Activated CD4-positive, alpha-beta T cell treated with anti-CD3 and anti-CD28 coated beads, Interleukin-2, amount 10 ng/mL, durations not matched to agents 7 days and 5 days (primary cell): ENCODE measurements at regions not wholly inside any gene's neighbourhood (a gene's known extent, or its start where the extent isn't known, plus 50 kb on each side); places are given as distances from the start of the nearest gene placed in this dataset.
"Not testable (repeated sequence)": the region's sequence is repeated elsewhere in the genome, so short reads cannot be mapped to it uniquely, and the experiment has no call there.

ENCODE experiments used
- CTCF ChIA-PET: fragments of 350-600 bp; sonication (Branson Sonifier 250); formaldehyde crosslinking; loops from one replicate; lab custom pipeline; 2021; ENCODE audit warnings: antibody characterized with exemption; lab: Charles Lee
- POLR2A ChIA-PET: fragments of 350-600 bp; sonication (Branson Sonifier 250); formaldehyde crosslinking; loops from one replicate; lab custom pipeline; 2021; ENCODE audit warnings: antibody characterized with exemption; lab: Charles Lee
- DNase-seq: peaks from one replicate; pipeline ENCODE4 v3.0.0-alpha.2; 2020
- H3K27ac Mint-ChIP-seq: one replicate; pipeline ENCODE4 v1.8.0; 2021; ENCODE audit warnings: mild to moderate bottlenecking, moderate library complexity, mixed read lengths
- H3K27me3 Mint-ChIP-seq: one replicate; pipeline ENCODE4 v1.8.0; 2021; ENCODE audit warnings: mixed read lengths
- H3K36me3 Mint-ChIP-seq: one replicate; pipeline ENCODE4 v1.8.0; 2021; ENCODE audit warnings: low read depth, mixed read lengths
- H3K4me1 Mint-ChIP-seq: one replicate; pipeline ENCODE4 v1.8.0; 2021; ENCODE audit warnings: mixed read lengths
- H3K4me3 Mint-ChIP-seq: one replicate; pipeline ENCODE4 v1.8.0; 2021; ENCODE audit warnings: mild to moderate bottlenecking, moderate library complexity, mixed read lengths
- H3K9me3 Mint-ChIP-seq: one replicate; pipeline ENCODE4 v1.8.0; 2021; ENCODE audit warnings: mixed read lengths

DNA sequence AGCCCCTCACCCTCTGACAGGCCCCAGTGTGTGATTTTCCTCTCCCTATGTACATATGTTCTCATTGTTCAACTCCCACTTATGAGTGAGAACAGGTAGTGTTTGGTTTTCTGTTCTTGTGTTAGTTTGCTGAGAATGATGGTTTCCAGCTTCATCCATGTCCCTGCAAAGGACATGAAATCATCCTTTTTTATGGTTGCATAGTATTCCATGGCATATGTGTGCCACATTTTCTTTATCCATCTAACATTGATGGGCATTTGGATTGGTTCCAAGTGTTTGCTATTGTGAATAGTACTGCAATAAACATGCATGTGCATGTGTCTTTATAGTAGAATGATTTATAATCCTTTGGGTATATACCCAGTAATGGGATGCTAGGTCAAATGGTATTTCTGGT is 223.7 kb upstream of the VLDLR start:
- ChIA-PET CTCF (interaction anchor here (0.7 kb wide), 1 partner anchor 19 kb away, joined by 3 read pairs; no protein-coding TSS in a partner anchor), POLR2A (interaction anchor here (0.5 kb wide), 1 partner anchor 193 kb away, joined by 5 read pairs; no protein-coding TSS in a partner anchor)
- not testable (repeated sequence) for H3K9me3 Mint-ChIP-seq, H3K27me3 Mint-ChIP-seq, H3K27ac Mint-ChIP-seq, DNase-seq, H3K36me3 Mint-ChIP-seq, H3K4me1 Mint-ChIP-seq, H3K4me3 Mint-ChIP-seq

DNA sequence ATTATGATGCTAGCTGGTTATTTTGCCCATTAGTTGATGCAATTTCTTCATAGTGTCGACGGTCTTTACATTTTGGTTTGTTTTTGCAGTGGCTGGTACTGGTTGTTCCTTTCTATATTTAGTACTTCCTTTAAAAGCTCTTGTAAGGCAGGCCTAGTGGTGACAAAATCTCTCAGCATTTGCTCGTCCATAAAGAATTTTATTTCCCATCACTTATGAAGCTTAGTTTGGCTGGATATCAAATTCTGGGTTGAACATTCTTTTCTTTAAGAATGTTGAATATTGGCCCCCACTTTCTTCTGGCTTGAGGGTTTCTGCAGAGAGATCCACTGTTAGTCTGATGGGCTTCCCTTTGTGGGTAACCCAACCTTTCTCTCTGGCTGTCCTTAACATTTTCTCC is 219.8 kb upstream of the VLDLR start:
- H3K9me3 Mint-ChIP-seq, H3K4me3 Mint-ChIP-seq, H3K36me3 Mint-ChIP-seq, H3K27ac Mint-ChIP-seq, DNase-seq, POLR2A ChIA-PET, H3K27me3 Mint-ChIP-seq, H3K4me1 Mint-ChIP-seq, CTCF ChIA-PET: not testable (repeated sequence)

DNA sequence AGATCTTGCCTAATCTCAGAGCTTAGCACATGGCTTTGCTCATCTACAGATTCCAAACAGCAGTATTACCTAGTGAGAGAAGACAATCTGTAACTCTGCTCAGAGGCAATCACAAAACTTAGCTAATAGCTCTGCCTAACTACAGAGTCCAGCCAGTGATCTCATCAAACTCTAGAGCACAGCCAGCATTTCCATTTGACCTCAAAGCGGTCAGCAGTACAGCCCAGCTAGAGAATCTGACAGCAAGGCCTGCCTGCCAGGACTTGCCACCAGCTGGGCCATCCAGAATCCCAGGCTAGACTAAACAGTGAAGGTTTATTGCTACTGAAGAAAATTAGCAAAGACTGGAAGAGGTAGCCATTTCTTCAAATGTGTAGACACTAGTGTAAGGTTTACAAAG is 217.9 kb upstream of the VLDLR start:
- Mint-ChIP-seq H3K4me1 (no peaks in the 10 kb centered on the region), H3K36me3 (no peaks in the 10 kb centered on the region), H3K4me3 (no peak overlapping the region), H3K27me3 (peaks cover 2% of the 10 kb centered on the region), H3K27ac (no peak overlapping the region), H3K9me3 (peaks cover 6% of the 10 kb centered on the region)
- POLR2A ChIA-PET: no interaction called here
- DNase-seq: no peak
- CTCF ChIA-PET: no interaction called here

DNA sequence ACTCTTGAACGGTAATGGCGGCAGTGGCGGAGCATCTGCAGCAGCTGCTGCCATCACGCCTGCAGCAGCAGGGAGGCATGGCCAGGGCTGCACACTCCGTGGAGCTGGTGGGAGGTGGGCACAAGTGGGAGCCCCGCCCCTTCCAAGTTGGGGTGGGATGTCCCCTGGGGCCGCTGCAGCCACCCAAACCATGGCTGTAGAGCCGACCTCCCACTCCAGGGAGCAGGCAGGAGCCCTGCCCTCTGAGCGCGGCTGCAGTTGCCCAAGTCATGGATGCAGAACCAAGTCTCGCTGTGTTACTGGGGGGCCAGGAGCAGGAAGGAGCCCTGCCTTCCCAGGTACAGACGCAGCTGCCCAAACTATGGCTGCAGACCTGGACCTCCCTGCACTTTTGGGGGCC is 215.3 kb upstream of the VLDLR start:
- DNase-seq: no peak
- Mint-ChIP-seq H3K36me3 (no peaks in the 10 kb centered on the region), H3K4me1 (no peaks in the 10 kb centered on the region), H3K27ac (no peak overlapping the region), H3K27me3 (no peaks in the 10 kb centered on the region), H3K4me3 (no peak overlapping the region), H3K9me3 (peaks cover 6% of the 10 kb centered on the region)
- CTCF ChIA-PET: no interaction called here
- POLR2A ChIA-PET: no interaction called here

DNA sequence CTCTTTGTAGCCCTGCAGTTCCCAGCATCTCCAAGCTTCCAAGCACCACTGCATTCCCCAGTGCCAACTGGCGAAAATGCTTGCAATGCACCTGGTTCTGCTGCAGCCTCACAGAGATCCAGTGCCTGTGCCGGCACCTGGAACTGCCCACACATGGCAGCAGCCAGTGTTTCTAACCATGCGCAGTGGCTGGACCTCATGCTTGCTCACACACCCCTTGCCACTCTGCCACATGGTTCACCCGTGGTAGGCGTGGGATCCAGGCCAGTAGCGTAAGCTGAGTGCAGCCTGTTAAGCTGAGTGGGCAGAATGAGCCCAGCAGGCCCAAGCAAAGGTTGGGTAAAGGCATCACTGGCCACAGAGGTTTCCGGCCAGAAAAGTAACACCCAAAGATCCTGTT is 214.1 kb upstream of the VLDLR start:
- no peak overlapping the region for H3K4me3 Mint-ChIP-seq
- ChIA-PET POLR2A (interaction anchor here (0.6 kb wide), 1 partner anchor 1577 kb away, joined by 3 read pairs; no protein-coding TSS in a partner anchor), CTCF (no interaction called here)
- H3K27me3 Mint-ChIP-seq: no peaks in the 10 kb centered on the region
- H3K27ac Mint-ChIP-seq: no peak overlapping the region
- DNase-seq: no peak
- no peaks in the 10 kb centered on the region for H3K4me1 Mint-ChIP-seq
- no peaks in the 10 kb centered on the region for H3K36me3 Mint-ChIP-seq
- H3K9me3 Mint-ChIP-seq: peaks cover 6% of the 10 kb centered on the region

DNA sequence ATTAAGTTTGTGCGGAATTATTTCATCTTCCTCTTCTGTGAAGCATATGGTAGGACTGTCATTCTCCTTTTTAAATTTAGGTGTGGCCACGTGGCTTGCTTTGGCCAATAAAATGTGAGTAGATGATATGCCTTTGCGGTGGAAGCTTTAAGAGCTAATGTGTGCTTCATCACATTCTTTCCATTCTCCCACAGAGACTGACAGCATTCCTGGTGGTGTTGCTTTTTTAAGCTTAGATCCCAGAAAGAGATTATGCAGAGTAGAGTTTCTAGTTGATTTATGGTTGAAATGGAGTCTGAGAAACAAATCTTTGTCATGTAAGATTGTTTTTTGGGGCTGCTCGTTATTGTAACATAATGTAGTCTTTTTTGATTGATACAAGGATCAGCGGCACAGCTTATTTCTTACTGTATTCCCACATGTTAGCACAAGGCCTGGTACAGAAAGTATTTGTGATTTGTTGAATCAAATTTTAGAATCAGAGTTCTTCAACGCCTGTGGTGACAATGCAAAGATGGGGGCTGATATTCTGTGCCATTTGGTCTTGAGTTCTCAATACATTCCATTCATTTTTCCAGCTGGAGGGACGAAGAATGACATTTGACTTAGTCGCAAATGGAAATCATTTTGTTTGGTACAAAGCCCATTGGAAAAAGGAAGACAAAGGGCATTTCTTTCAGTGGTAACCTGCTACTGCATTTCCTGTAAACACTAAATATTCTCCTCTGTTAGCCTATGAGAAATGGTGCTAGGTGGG is 209.9 kb upstream of the VLDLR start:
- POLR2A ChIA-PET: no interaction called here
- Mint-ChIP-seq H3K27me3 (no peaks in the 10 kb centered on the region), H3K4me1 (no peaks in the 10 kb centered on the region), H3K36me3 (no peaks in the 10 kb centered on the region), H3K4me3 (no peak overlapping the region), H3K9me3 (no peaks in the 10 kb centered on the region), H3K27ac (no peak overlapping the region)
- DNase-seq: no peak
- CTCF ChIA-PET: no interaction called here

DNA sequence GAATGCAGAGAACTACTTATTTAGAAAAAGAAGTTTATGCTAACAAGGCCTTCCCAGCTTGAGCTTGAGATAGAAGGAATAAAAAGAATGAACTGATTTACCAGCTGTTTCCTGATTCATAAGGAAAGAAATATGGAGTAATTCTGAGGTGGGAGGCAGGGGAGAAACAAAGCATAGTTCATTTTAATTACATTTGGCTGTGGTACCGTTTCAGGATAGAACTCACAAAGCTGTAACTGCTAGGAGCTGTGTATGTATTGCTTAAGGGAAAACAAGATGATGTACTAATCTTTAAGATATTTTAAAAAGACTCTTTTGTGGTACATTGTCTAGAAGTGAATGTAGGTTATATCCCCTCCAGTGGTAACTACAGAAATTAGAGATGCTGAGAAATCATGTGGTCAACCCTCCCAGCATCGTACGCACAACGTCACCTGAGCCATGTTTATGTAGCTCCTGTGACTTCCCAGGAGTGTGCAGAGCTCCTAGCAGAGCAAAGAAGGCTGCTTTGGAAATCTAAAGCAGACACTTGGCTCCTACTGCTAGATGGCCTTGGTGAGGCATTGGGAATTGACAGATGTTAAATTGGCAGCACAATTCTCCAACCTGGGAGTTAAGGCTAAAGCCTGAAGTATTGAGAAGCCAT is 208.3 kb upstream of the VLDLR start:
- ChIA-PET POLR2A (no interaction called here), CTCF (interaction anchor here (0.5 kb wide), 1 partner anchor 1429 kb away, joined by 4 read pairs; no protein-coding TSS in a partner anchor)
- no peaks in the 10 kb centered on the region for H3K27me3 Mint-ChIP-seq
- no peaks in the 10 kb centered on the region for H3K36me3 Mint-ChIP-seq
- H3K4me3 Mint-ChIP-seq: no peak overlapping the region
- H3K4me1 Mint-ChIP-seq: no peaks in the 10 kb centered on the region
- no peaks in the 10 kb centered on the region for H3K9me3 Mint-ChIP-seq
- no peak for DNase-seq
- H3K27ac Mint-ChIP-seq: no peak overlapping the region

DNA sequence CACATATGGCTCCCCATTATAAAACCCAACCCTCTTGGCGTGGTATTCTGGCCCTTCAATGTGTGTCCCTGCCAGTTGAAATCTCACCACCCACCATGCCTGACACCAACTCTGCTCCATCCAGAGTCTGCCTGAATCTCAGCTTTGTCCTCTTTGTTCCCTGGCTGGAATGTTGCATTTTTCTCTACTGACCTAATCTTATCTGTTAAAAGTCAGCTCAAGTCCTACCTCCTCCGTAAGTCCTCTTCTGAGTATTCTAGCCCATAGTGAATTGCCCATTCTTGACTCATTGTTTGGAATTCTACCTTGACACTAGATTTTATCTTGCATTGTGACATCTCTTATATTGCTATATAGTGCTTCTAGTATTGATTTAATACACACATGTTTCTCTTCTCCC is 207.1 kb upstream of the VLDLR start:
- H3K4me1 Mint-ChIP-seq: no peaks in the 10 kb centered on the region
- H3K27me3 Mint-ChIP-seq: no peaks in the 10 kb centered on the region
- H3K9me3 Mint-ChIP-seq: no peaks in the 10 kb centered on the region
- ChIA-PET POLR2A (no interaction called here), CTCF (no interaction called here)
- H3K4me3 Mint-ChIP-seq: no peak overlapping the region
- no peaks in the 10 kb centered on the region for H3K36me3 Mint-ChIP-seq
- H3K27ac Mint-ChIP-seq: no peak overlapping the region
- no peak for DNase-seq

DNA sequence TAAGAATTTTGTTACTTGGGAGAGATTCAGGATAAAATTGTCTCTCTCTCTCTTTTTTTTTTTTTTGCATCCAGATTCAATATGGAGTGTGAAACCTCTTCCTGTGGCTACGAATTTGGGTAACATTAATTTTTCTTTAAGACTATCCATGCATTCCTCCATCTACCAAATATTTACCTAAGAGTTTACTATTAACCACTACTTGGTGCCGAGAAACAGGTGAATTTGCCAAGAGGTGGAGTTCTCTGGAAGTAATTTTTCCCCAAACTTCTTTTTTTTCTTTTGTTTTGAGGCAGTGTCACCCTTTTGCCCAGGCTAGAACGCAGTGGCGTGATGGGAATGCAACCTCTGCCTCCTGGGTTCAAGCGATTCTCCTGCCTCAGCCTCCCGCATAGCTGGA is 206.3 kb upstream of the VLDLR start:
- Mint-ChIP-seq H3K27ac (no peak overlapping the region), H3K4me3 (no peak overlapping the region), H3K4me1 (no peaks in the 10 kb centered on the region), H3K36me3 (no peaks in the 10 kb centered on the region), H3K27me3 (no peaks in the 10 kb centered on the region), H3K9me3 (no peaks in the 10 kb centered on the region)
- DNase-seq: no peak
- ChIA-PET POLR2A (no interaction called here), CTCF (no interaction called here)

DNA sequence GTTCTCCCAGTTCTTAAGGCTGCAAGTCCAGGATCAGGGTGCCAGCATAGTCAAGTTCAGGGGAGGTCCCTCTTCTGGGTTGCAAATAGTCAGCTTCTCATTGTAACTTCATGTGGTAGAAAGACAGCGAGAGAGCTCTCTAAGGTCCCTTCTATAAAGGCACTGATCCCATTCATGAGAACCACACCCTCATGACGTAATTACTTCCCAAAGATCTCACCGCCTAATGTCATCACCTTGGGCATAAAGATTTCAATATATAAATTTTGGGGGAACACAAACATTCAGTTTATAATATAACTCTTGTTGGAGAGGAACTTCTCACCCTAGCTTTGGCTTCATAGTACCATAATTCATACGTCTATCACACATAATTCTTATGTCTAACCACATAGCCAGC is 203.9 kb upstream of the VLDLR start:
- CTCF ChIA-PET: no interaction called here
- Mint-ChIP-seq H3K27ac (no peak overlapping the region), H3K4me1 (no peaks in the 10 kb centered on the region), H3K9me3 (no peaks in the 10 kb centered on the region), H3K36me3 (no peaks in the 10 kb centered on the region), H3K27me3 (no peaks in the 10 kb centered on the region), H3K4me3 (no peak overlapping the region)
- POLR2A ChIA-PET: no interaction called here
- no peak for DNase-seq

DNA sequence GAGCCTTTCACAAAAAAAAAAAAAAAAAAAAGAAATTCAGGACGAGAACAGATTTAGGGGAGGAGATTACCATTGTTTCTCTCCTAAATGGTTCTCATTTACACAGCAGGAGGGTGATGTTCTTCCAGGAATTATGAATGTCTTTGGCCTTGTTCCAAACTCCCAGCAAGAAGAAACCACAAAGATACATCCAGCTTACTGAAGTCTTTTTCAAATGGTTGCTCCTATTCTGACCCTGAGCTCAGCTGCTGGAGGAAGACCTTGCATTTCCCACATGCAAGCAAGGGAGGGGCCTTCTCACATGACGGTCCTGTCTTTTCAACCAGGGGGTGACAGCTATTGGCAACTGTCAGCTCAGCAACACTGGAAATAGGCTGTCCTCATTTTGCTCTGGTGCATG is 203.0 kb upstream of the VLDLR start:
- Mint-ChIP-seq H3K27ac (no peak overlapping the region), H3K4me3 (no peak overlapping the region), H3K27me3 (no peaks in the 10 kb centered on the region), H3K4me1 (no peaks in the 10 kb centered on the region), H3K36me3 (no peaks in the 10 kb centered on the region), H3K9me3 (no peaks in the 10 kb centered on the region)
- POLR2A ChIA-PET: no interaction called here
- DNase-seq: no peak
- CTCF ChIA-PET: no interaction called here

DNA sequence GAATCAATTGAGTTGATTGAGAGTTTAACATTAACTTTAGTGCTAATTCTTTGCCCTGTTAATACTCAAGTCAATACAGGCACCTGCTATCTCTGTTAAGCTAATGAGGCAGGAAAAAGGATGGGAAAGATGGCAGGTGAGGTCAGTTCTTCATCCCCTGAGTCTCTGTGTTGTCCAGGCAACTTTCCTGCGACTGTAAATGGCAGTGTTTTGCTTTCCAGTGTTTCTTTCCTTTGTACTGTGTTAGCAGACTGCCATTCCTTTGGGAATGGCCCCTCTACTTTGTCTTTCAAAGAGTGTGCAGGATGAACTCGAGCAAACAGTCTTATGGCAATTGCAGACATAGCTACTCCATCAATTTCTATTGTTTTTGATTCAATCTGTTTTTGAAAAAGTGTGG is 202.2 kb upstream of the VLDLR start:
- Mint-ChIP-seq H3K27me3 (no peaks in the 10 kb centered on the region), H3K4me1 (no peaks in the 10 kb centered on the region), H3K27ac (no peak overlapping the region), H3K36me3 (no peaks in the 10 kb centered on the region), H3K4me3 (no peak overlapping the region), H3K9me3 (no peaks in the 10 kb centered on the region)
- POLR2A ChIA-PET: no interaction called here
- DNase-seq: no peak
- CTCF ChIA-PET: no interaction called here

DNA sequence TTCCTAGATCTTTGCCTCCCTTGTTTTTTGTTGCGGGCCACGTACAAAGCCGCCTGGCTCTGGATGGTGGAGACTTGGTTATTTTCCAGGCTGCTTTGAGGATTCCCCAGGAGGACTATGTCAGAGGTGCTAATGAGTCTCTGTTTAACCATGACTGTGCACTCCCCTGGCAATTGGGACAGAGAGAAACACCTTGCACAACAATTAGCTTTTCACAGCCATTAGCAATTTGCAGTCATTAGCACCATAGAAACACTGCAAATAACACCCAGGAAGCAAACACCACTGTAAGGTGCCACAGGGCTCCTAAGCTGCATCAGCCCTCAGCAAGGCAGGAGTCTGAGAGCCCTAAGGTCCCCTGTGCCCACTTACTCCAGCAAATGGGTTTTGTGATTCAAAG is 201.0 kb upstream of the VLDLR start:
- ChIA-PET POLR2A (no interaction called here), CTCF (no interaction called here)
- Mint-ChIP-seq H3K9me3 (no peaks in the 10 kb centered on the region), H3K27ac (no peak overlapping the region), H3K4me1 (no peaks in the 10 kb centered on the region), H3K36me3 (no peaks in the 10 kb centered on the region), H3K27me3 (no peaks in the 10 kb centered on the region), H3K4me3 (no peak overlapping the region)
- no peak for DNase-seq

DNA sequence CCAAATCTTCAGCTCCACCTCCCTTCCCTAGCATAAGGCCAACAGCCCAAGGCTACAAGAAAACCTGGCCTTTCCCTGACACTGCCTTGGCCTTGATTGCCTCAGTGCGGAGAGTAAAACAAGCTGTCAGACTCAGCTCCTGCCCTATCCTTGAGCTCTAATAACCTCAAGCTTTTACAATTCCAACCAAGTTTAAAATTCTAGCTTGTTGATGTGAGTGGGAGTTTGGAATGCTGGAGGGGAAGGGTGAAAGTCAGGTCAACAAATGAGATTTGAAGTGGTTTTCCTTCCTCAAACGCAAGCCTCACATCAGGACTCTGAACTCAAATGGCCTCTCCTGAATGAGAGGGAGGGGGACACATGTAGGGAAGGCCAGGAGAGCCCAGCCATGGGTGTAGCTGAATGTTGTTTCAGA is 197.0 kb upstream of the VLDLR start:
- H3K27ac Mint-ChIP-seq: no peak overlapping the region
- no peaks in the 10 kb centered on the region for H3K9me3 Mint-ChIP-seq
- no peaks in the 10 kb centered on the region for H3K27me3 Mint-ChIP-seq
- no peaks in the 10 kb centered on the region for H3K36me3 Mint-ChIP-seq
- H3K4me3 Mint-ChIP-seq: no peak overlapping the region
- POLR2A ChIA-PET: no interaction called here
- no peak for DNase-seq
- CTCF ChIA-PET: no interaction called here
- no peaks in the 10 kb centered on the region for H3K4me1 Mint-ChIP-seq
